ENCODE measurements at regions not wholly inside any gene's neighbourhood (a gene's known extent, or its start where the extent isn't known, plus 50 kb on each side); places are given as distances from the start of the nearest gene placed in this dataset.

- H3K4me3 ChIP-seq (ENCODE audit: low read depth, low read length): no peak overlapping the region
- no peaks in the 10 kb centered on the region for H3K4me1 ChIP-seq
- ChIA-PET CTCF (no interaction called here), POLR2A (no interaction called here)
- intact Hi-C loops (cut with micrococcal nuclease; ENCODE audit: unreplicated experiment): no loop called here
- DNase-seq: no peak
- no peaks in the 10 kb centered on the region for H3K36me3 ChIP-seq (ENCODE audit: control insufficient read depth, insufficient read depth, low read length)
- no peaks in the 10 kb centered on the region; the same call in 1 of the 2 replicates for H3K9me3 ChIP-seq
- TF ChIP-seq CTCF (IDR thresholded peaks at IDR 0.05; ENCODE audit: insufficient read depth in 1 of 2, low read depth in 1 of 2, low read length in 1 of 2, severe bottlenecking in 1 of 2, unreplicated experiment in 1 of 2): no peak
- no peak overlapping the region for H3K27ac Mint-ChIP-seq (ENCODE audit: unreplicated experiment)
- peaks cover 14% of the 10 kb centered on the region for H3K27me3 Mint-ChIP-seq (ENCODE audit: insufficient read depth, unreplicated experiment)
- H3K4me1 Mint-ChIP-seq (ENCODE audit: low read depth, unreplicated experiment): no peaks in the 10 kb centered on the region
- peaks cover 3% of the 10 kb centered on the region for H3K9me3 Mint-ChIP-seq (ENCODE audit: unreplicated experiment)
- H3K27me3 ChIP-seq (replicated peaks; ENCODE audit: control insufficient read depth, insufficient read depth, low read length): no peaks in the 10 kb centered on the region
- H3K36me3 Mint-ChIP-seq (ENCODE audit: insufficient read depth, unreplicated experiment): no peaks in the 10 kb centered on the region
- BruUV-seq (replicated peaks): no TSS peak
- H3K4me3 Mint-ChIP-seq (ENCODE audit: unreplicated experiment): no peak overlapping the region
Measured at GRCh38 chr11:92753161-92753560, 216.3 kb upstream of the MTNR1B start.

- Mint-ChIP-seq H3K9me3 (ENCODE audit: unreplicated experiment) (no peaks in the 10 kb centered on the region), H3K4me1 (ENCODE audit: low read depth, unreplicated experiment) (no peaks in the 10 kb centered on the region), H3K27ac (ENCODE audit: unreplicated experiment) (no peak overlapping the region), H3K27me3 (ENCODE audit: insufficient read depth, unreplicated experiment) (peaks cover 18% of the 10 kb centered on the region), H3K36me3 (ENCODE audit: insufficient read depth, unreplicated experiment) (no peaks in the 10 kb centered on the region), H3K4me3 (ENCODE audit: unreplicated experiment) (no peak overlapping the region)
- no peak for DNase-seq
- BruUV-seq (replicated peaks): no TSS peak
- H3K36me3 ChIP-seq (ENCODE audit: control insufficient read depth, insufficient read depth, low read length): no peaks in the 10 kb centered on the region
- H3K27me3 ChIP-seq (replicated peaks; ENCODE audit: control insufficient read depth, insufficient read depth, low read length): no peaks in the 10 kb centered on the region
- H3K4me1 ChIP-seq: no peaks in the 10 kb centered on the region
- H3K4me3 ChIP-seq (ENCODE audit: low read depth, low read length): no peak overlapping the region
- ChIA-PET CTCF (no interaction called here), POLR2A (no interaction called here)
- intact Hi-C loops (cut with micrococcal nuclease; ENCODE audit: unreplicated experiment): no loop called here
- no peak for TF ChIP-seq CTCF (IDR thresholded peaks at IDR 0.05; ENCODE audit: insufficient read depth in 1 of 2, low read depth in 1 of 2, low read length in 1 of 2, severe bottlenecking in 1 of 2, unreplicated experiment in 1 of 2)
- no peaks in the 10 kb centered on the region; the same call in 1 of the 2 replicates for H3K9me3 ChIP-seq
Measured at GRCh38 chr11:92758241-92758780, 211.1 kb upstream of the MTNR1B start.

GRCh38 chr11:92759571-92760214 is 209.8 kb upstream of the MTNR1B start:
- Mint-ChIP-seq H3K27me3 (ENCODE audit: insufficient read depth, unreplicated experiment) (peaks cover 25% of the 10 kb centered on the region), H3K9me3 (ENCODE audit: unreplicated experiment) (no peaks in the 10 kb centered on the region), H3K36me3 (ENCODE audit: insufficient read depth, unreplicated experiment) (no peaks in the 10 kb centered on the region), H3K4me3 (ENCODE audit: unreplicated experiment) (no peak overlapping the region), H3K27ac (ENCODE audit: unreplicated experiment) (no peak overlapping the region), H3K4me1 (ENCODE audit: low read depth, unreplicated experiment) (no peaks in the 10 kb centered on the region)
- H3K4me1 ChIP-seq: no peaks in the 10 kb centered on the region
- no peak overlapping the region for H3K4me3 ChIP-seq (ENCODE audit: low read depth, low read length)
- ChIA-PET CTCF (no interaction called here), POLR2A (no interaction called here)
- no peaks in the 10 kb centered on the region for H3K9me3 ChIP-seq
- DNase-seq: no peak
- intact Hi-C loops (cut with micrococcal nuclease; ENCODE audit: unreplicated experiment): no loop called here
- H3K27me3 ChIP-seq (replicated peaks; ENCODE audit: control insufficient read depth, insufficient read depth, low read length): no peaks in the 10 kb centered on the region
- BruUV-seq (replicated peaks): no TSS peak
- no peak for TF ChIP-seq CTCF (IDR thresholded peaks at IDR 0.05; ENCODE audit: insufficient read depth in 1 of 2, low read depth in 1 of 2, low read length in 1 of 2, severe bottlenecking in 1 of 2, unreplicated experiment in 1 of 2)
- H3K36me3 ChIP-seq (ENCODE audit: control insufficient read depth, insufficient read depth, low read length): no peaks in the 10 kb centered on the region

Measured in Caco-2 (cell line).